DND-41 (cell line): ENCODE measurements at regions not wholly inside any gene's neighbourhood (a gene's known extent, or its start where the extent isn't known, plus 50 kb on each side); places are given as distances from the start of the nearest gene placed in this dataset.
A peak's percentile ranks its signal among the peaks of the same experiment; 100 is the strongest.

Experiments used
- ATAC-seq: fragments of 200-7000 bp; cut with Tn5 transposase; 3 replicates; pipeline ENCODE4 v1.9.1; 2021; ENCODE audit warnings: low read depth; ENCODE audit not compliant: insufficient read depth
- DNase-seq: peaks from one replicate; pipeline ENCODE4 v3.0.0-alpha.2; 2020
- H2AFZ ChIP-seq: 2 replicates; pipeline ENCODE4 v1.6.0; 2012; ENCODE audit warnings: low read depth, low read length
- H3K27ac ChIP-seq: 2 replicates; pipeline ENCODE4 v1.5.1; 2012; ENCODE audit warnings: low read length, inconsistent platforms
- H3K27me3 ChIP-seq: fragments of 200-600 bp; sonication (generic); 2 replicates; pipeline ENCODE4 v1.6.0; 2012; ENCODE audit warnings: low read length, mild to moderate bottlenecking, inconsistent platforms; ENCODE audit not compliant: insufficient read depth, poor library complexity
- H3K36me3 ChIP-seq: 2 replicates; pipeline ENCODE4 v1.5.1; 2012; ENCODE audit warnings: low read length, inconsistent platforms; ENCODE audit not compliant: insufficient read depth
- H3K4me1 ChIP-seq: 2 replicates; pipeline ENCODE4 v1.5.1; 2012; ENCODE audit warnings: mild to moderate bottlenecking, low read length; ENCODE audit not compliant: insufficient read depth
- H3K4me2 ChIP-seq: 2 replicates; pipeline ENCODE4 v1.6.0; 2012; ENCODE audit warnings: mild to moderate bottlenecking, moderate library complexity, low read length, inconsistent platforms; ENCODE audit not compliant: insufficient read depth
- H3K4me3 ChIP-seq, 2 experiments: fragments of 200-600 bp in 1 of 2; shearing (Covaris generic) in 1 of 2; 2 replicates each; pipeline ENCODE4 v1.5.1; 2012 to 2016; ENCODE audit warnings: inconsistent platforms in 2 of 2, low read length in 2 of 2, mild to moderate bottlenecking in 2 of 2, low read depth in 1 of 2, moderate library complexity in 1 of 2
- H3K79me2 ChIP-seq: 2 replicates; pipeline ENCODE4 v1.6.0; 2012; ENCODE audit warnings: low read length, inconsistent platforms; ENCODE audit not compliant: insufficient read depth
- H3K9ac ChIP-seq: 2 replicates; pipeline ENCODE4 v1.6.0; 2012; ENCODE audit warnings: low read depth, mild to moderate bottlenecking, inconsistent platforms, low read length, moderate library complexity
- H3K9me3 ChIP-seq: 2 replicates; pipeline ENCODE4 v1.5.1; 2012; ENCODE audit warnings: low read length, moderate library complexity, mild to moderate bottlenecking, inconsistent platforms; ENCODE audit not compliant: insufficient read depth, severe bottlenecking
- H4K20me1 ChIP-seq: 2 replicates; pipeline ENCODE4 v1.6.0; 2012; ENCODE audit warnings: low read length; ENCODE audit not compliant: insufficient read depth
- EZH2 ChIP-seq: IDR thresholded peaks from 3 replicates; pipeline ENCODE4 v1.6.1; 2012; ENCODE audit warnings: borderline replicate concordance, low read depth, mild to moderate bottlenecking, moderate library complexity, low read length, inconsistent platforms; ENCODE audit not compliant: severe bottlenecking
- TF ChIP-seq, protein P1 (sequence below): IDR thresholded peaks from 2 replicates; pipeline ENCODE4 v1.5.1; 2012; ENCODE audit warnings: borderline replicate concordance, low read length, moderate library complexity, mild to moderate bottlenecking; ENCODE audit not compliant: poor library complexity, severe bottlenecking; ENCODE audit errors: extremely low read depth

- Histone ChIP-seq H4K20me1 (no peaks in the 10 kb centered on the region), H3K27me3 (no peaks in the 10 kb centered on the region), H3K9ac (peak overlapping the region; percentile 74), H3K9me3 (no peaks in the 10 kb centered on the region), H3K27ac (peak overlapping the region; percentile 93), H3K36me3 (peaks cover 7% of the 10 kb centered on the region; the same call in 1 of the 2 replicates), H3K79me2 (peaks cover 51% of the 10 kb centered on the region), H3K4me1 (peaks cover 81% of the 10 kb centered on the region), H3K4me3 (peak overlapping the region in 1 of 2 experiments; percentile 17; a peak in 1 of 4 replicates), H3K4me2 (peak overlapping the region; percentile 45), H2AFZ (no peak overlapping the region)
- DNase-seq, result peak; percentile 43
- TF ChIP-seq, protein P1, sequence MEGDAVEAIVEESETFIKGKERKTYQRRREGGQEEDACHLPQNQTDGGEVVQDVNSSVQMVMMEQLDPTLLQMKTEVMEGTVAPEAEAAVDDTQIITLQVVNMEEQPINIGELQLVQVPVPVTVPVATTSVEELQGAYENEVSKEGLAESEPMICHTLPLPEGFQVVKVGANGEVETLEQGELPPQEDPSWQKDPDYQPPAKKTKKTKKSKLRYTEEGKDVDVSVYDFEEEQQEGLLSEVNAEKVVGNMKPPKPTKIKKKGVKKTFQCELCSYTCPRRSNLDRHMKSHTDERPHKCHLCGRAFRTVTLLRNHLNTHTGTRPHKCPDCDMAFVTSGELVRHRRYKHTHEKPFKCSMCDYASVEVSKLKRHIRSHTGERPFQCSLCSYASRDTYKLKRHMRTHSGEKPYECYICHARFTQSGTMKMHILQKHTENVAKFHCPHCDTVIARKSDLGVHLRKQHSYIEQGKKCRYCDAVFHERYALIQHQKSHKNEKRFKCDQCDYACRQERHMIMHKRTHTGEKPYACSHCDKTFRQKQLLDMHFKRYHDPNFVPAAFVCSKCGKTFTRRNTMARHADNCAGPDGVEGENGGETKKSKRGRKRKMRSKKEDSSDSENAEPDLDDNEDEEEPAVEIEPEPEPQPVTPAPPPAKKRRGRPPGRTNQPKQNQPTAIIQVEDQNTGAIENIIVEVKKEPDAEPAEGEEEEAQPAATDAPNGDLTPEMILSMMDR, result no peak
- TF ChIP-seq EZH2, result no peak
- no peak for ATAC-seq
These were observed 90.2 kb upstream of the PRSS58 start for GRCh38 chr7:142348100-142348499.

GRCh38 chr7:142347091-142347490, 89.2 kb upstream of the PRSS58 start:
- peaks cover 77% of the 10 kb centered on the region for H3K4me1 ChIP-seq
- peak; percentile 60 for DNase-seq
- H3K36me3 ChIP-seq, result peaks cover 5% of the 10 kb centered on the region; the same call in 1 of the 2 replicates
- no peaks in the 10 kb centered on the region for H4K20me1 ChIP-seq
- ATAC-seq, result peak; percentile 13
- H3K4me2 ChIP-seq, result peak overlapping the region; percentile 4
- no peak overlapping the region; a peak in 1 of 4 replicates for H3K4me3 ChIP-seq
- TF ChIP-seq EZH2, result no peak
- TF ChIP-seq, protein P1, result no peak
- H3K27ac ChIP-seq, result peak overlapping the region; percentile 82
- H3K9ac ChIP-seq, result peak overlapping the region; percentile 53
- no peaks in the 10 kb centered on the region for H3K9me3 ChIP-seq
- no peak overlapping the region for H2AFZ ChIP-seq
- peaks cover 41% of the 10 kb centered on the region for H3K79me2 ChIP-seq
- no peaks in the 10 kb centered on the region for H3K27me3 ChIP-seq

DNA sequence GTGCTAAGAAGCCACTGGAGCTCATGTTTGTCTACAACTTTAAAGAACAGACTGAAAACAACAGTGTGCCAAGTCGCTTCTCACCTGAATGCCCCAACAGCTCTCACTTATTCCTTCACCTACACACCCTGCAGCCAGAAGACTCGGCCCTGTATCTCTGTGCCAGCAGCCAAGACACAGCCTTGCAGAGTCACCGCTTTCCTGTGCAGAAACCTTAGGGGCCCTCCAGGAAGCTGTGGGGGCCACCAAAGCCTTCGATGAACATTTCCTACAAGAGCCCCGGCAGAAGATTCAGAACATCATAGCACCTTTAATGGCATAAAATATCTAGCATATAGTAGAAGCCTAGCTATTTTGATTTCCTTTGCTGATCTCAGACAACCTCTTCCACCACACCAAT, 88.0 kb upstream of the PRSS58 start:
- TF ChIP-seq, protein P1, result no peak
- TF ChIP-seq EZH2, result no peak
- ATAC-seq, result peak; percentile 84

More for the DNA sequence above, 88.0 kb upstream of the PRSS58 start:
- Histone ChIP-seq H4K20me1 (no peaks in the 10 kb centered on the region), H3K79me2 (peaks cover 33% of the 10 kb centered on the region), H2AFZ (peak overlapping the region; percentile 0; the same call in 1 of the 2 replicates), H3K27ac (peak overlapping the region; percentile 82), H3K9me3 (no peaks in the 10 kb centered on the region), H3K4me3 (peak overlapping the region in 1 of 2 experiments; percentile 24; a peak in 2 of 4 replicates), H3K4me2 (peak overlapping the region; percentile 50), H3K9ac (peak overlapping the region; percentile 53), H3K27me3 (no peaks in the 10 kb centered on the region), H3K4me1 (peaks cover 70% of the 10 kb centered on the region), H3K36me3 (peaks cover 5% of the 10 kb centered on the region; the same call in 1 of the 2 replicates)
- DNase-seq, result peak; percentile 94
